SK-N-MC (cell line): ENCODE measurements at regions not wholly inside any gene's neighbourhood (a gene's known extent, or its start where the extent isn't known, plus 50 kb on each side); places are given as distances from the start of the nearest gene placed in this dataset.

ENCODE experiments used
- DNase-seq: peaks from one replicate; pipeline ENCODE4 v3.0.0-alpha.2; 2011; ENCODE audit warnings: low read depth, low spot score
- H3K27ac ChIP-seq: fragments of 200-600 bp; sonication (generic); 2 replicates; pipeline ENCODE4 v1.5.1; 2016; ENCODE audit warnings: mixed run types
- H3K36me3 ChIP-seq: fragments of 200-600 bp; sonication (generic); 2 replicates; pipeline ENCODE4 v1.6.1; 2017; ENCODE audit warnings: antibody characterized with exemption, low read length, mixed read lengths; ENCODE audit not compliant: insufficient read depth
- H3K4me3 ChIP-seq: fragments of 200-600 bp; sonication (generic); 2 replicates; pipeline ENCODE4 v1.5.1; 2016
- H3K9ac ChIP-seq: fragments of 200-600 bp; sonication (generic); 2 replicates; pipeline ENCODE4 v1.8.0; 2017; ENCODE audit warnings: mixed run types, mixed read lengths; ENCODE audit not compliant: insufficient read length
- H3K9me3 ChIP-seq: fragments of 200-600 bp; sonication (generic); 2 replicates; pipeline ENCODE4 v1.6.1; 2017; ENCODE audit warnings: low read depth, mild to moderate bottlenecking, antibody characterized with exemption, low read length, moderate library complexity, mixed read lengths
- EZH2 ChIP-seq: fragments of 200-600 bp; sonication (generic); IDR thresholded peaks from one replicate; pipeline ENCODE4 v1.6.1; 2017; ENCODE audit warnings: antibody characterized with exemption
- FOXP2 ChIP-seq: optimal IDR thresholded peaks from 2 replicates; pipeline ENCODE3; 2011; ENCODE audit warnings: mild to moderate bottlenecking, moderate library complexity; ENCODE audit not compliant: insufficient read depth; ENCODE audit errors: extremely low read length, control extremely low read depth
- POLR2AphosphoS5 ChIP-seq: IDR thresholded peaks from 2 replicates; pipeline ENCODE4 v1.6.1; 2012; ENCODE audit warnings: mild to moderate bottlenecking, low read depth, low read length, borderline replicate concordance

GRCh38 chr21:19236209-19236608 lies 832.6 kb upstream of the TMPRSS15 start:
- H3K4me3 ChIP-seq, result no peak overlapping the region
- TF ChIP-seq EZH2, result no peak
- TF ChIP-seq FOXP2, result no peak
- no peak for TF ChIP-seq POLR2AphosphoS5

DNA sequence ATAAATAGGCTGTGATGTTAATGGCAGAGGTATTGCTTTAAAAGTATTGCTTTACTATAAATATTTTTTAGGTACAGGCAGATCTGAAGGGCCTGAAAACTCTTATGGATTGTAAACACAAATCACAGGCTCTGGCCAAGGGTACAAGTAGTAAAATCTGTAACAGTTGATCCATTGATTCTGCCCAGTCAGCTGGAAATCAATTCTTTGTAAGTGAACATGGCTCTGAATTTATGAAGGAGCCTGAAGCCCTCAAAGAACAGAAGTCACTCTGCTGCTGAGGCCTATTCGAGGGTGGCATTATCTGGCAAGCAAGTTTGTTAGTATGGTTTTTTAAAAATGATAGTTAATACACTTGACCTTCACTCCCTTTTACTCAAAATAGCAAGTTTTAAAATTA lies 834.0 kb upstream of the TMPRSS15 start:
- Histone ChIP-seq H3K9me3 (no peaks in the 10 kb centered on the region), H3K9ac (no peak overlapping the region), H3K27ac (no peak overlapping the region), H3K36me3 (no peaks in the 10 kb centered on the region), H3K4me3 (no peak overlapping the region)
- no peak for DNase-seq
- TF ChIP-seq EZH2, result no peak

More at GRCh38 chr21:19236209-19236608, 832.6 kb upstream of the TMPRSS15 start:
- H3K36me3 ChIP-seq, result no peaks in the 10 kb centered on the region
- H3K27ac ChIP-seq, result no peak overlapping the region
- no peak overlapping the region for H3K9ac ChIP-seq
- no peak for DNase-seq
- H3K9me3 ChIP-seq, result no peaks in the 10 kb centered on the region

DNA sequence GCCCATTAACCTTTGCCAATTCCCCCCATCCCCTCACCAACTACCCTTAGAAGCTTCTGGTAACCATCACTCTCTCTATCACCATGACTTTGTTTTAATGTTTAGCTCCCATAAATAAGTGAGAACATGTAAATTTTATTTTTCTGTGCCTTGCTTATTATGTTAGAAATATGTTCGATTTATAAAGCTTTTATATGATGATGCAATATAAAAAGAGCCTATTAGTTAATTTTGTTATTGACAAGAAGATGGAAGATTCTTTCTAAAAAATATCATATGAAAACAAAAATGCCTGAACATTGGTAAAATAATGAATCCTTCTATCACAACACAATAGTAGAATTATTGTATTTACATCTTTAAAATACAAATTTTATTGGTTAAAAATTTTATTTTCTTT lies 836.1 kb upstream of the TMPRSS15 start:
- no peak overlapping the region for H3K4me3 ChIP-seq
- no peak for TF ChIP-seq POLR2AphosphoS5
- TF ChIP-seq FOXP2, result no peak
- TF ChIP-seq EZH2, result no peak
- no peaks in the 10 kb centered on the region for H3K9me3 ChIP-seq
- H3K9ac ChIP-seq, result no peak overlapping the region
- H3K27ac ChIP-seq, result no peak overlapping the region
- DNase-seq, result no peak
- no peaks in the 10 kb centered on the region for H3K36me3 ChIP-seq

DNA sequence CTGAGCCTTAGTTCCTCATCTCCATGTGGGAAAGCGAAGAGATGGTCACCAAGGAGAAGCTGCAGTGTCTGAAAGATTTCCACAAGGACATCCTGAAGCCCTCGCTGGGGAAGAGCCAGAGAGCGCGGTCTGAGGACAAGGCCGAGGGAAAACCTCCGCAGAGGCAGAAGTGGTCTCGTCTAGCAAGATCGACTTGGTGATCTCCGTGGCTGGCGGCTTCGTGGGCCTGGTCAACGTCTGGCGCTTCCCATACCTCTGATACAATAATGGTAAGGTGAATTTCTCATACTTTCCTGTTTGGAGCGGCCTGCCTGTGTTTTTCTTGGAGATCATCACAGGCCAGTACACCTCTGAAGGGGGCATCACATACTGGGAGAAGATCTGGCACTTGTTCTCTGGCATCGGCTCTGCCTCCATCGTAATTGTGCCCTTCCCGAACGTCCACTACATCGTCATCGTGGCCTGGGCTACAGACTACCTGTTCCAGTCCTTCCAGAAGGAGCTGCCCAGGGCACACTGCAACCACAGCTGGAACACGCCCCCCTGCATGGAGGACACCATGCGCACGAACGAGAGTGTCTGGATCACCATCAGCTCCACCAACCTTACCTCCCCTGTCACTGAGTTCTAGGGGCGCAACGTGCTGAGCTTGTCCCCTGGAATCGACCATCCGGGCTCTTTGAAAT lies 841.1 kb upstream of the TMPRSS15 start:
- Histone ChIP-seq H3K9ac (no peak overlapping the region), H3K9me3 (no peaks in the 10 kb centered on the region), H3K36me3 (no peaks in the 10 kb centered on the region), H3K27ac (no peak overlapping the region), H3K4me3 (no peak overlapping the region)
- TF ChIP-seq POLR2AphosphoS5 (no peak), FOXP2 (no peak)
- DNase-seq, result no peak

- Histone ChIP-seq H3K4me3 (no peak overlapping the region), H3K36me3 (no peaks in the 10 kb centered on the region), H3K9me3 (no peaks in the 10 kb centered on the region), H3K27ac (no peak overlapping the region), H3K9ac (no peak overlapping the region)
- TF ChIP-seq POLR2AphosphoS5 (no peak), FOXP2 (no peak), EZH2 (no peak)
- DNase-seq, result no peak
These were observed 841.6 kb upstream of the TMPRSS15 start for GRCh38 chr21:19245188-19245580.

GRCh38 chr21:19246018-19246417 lies 842.4 kb upstream of the TMPRSS15 start:
- H3K4me3 ChIP-seq, result no peak overlapping the region
- no peaks in the 10 kb centered on the region for H3K9me3 ChIP-seq
- no peaks in the 10 kb centered on the region for H3K36me3 ChIP-seq
- no peak for DNase-seq
- TF ChIP-seq EZH2 (no peak), POLR2AphosphoS5 (no peak)
- H3K27ac ChIP-seq, result no peak overlapping the region
- no peak overlapping the region for H3K9ac ChIP-seq

GRCh38 chr21:19256934-19257660 lies 853.5 kb upstream of the TMPRSS15 start:
- TF ChIP-seq FOXP2, result no peak
- no peak for TF ChIP-seq EZH2
- TF ChIP-seq POLR2AphosphoS5, result no peak
- no peak overlapping the region for H3K9ac ChIP-seq
- H3K36me3 ChIP-seq, result no peaks in the 10 kb centered on the region
- no peak for DNase-seq
- no peaks in the 10 kb centered on the region for H3K9me3 ChIP-seq
- no peak overlapping the region for H3K27ac ChIP-seq
- no peak overlapping the region for H3K4me3 ChIP-seq

GRCh38 chr21:19261731-19262376 lies 858.3 kb upstream of the TMPRSS15 start:
- H3K27ac ChIP-seq, result no peak overlapping the region
- DNase-seq, result no peak
- no peaks in the 10 kb centered on the region for H3K36me3 ChIP-seq
- TF ChIP-seq EZH2, result no peak
- TF ChIP-seq POLR2AphosphoS5, result no peak
- no peak for TF ChIP-seq FOXP2
- H3K9me3 ChIP-seq, result no peaks in the 10 kb centered on the region
- no peak overlapping the region for H3K9ac ChIP-seq
- H3K4me3 ChIP-seq, result no peak overlapping the region
